ENCODE measurements at regions not wholly inside any gene's neighbourhood (a gene's known extent, or its start where the extent isn't known, plus 50 kb on each side); places are given as distances from the start of the nearest gene placed in this dataset.

DNA sequence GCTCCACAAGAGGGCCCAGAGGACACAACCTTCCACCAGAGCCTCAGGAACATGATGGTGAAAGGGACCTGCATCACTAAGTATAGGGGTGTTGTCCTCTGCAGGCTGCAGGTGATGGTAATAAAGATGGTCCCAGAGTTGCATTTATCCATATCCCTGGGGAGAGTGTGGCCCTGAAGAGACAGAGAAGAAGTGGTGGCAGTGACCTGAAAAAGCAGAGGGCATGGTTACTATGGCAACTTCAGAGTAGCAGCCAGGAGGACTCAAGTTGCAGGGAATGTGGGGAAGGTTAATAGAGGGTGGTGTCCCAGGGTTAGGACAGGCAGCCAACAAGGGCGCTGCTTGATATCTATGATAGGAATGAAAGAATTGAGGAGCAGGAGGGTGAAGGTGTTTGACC is 57.1 kb downstream of the HLA-A start:
- H3K9me3 ChIP-seq (ENCODE audit: control insufficient read depth in 2 of 2, insufficient read depth in 1 of 2, low read depth in 1 of 2, low read length in 1 of 2): no peaks in the 10 kb centered on the region
- H3K27me3 ChIP-seq (ENCODE audit: control insufficient read depth in 1 of 2, insufficient read depth in 2 of 2, low read length in 2 of 2): no peaks in the 10 kb centered on the region
- no peaks in the 10 kb centered on the region for H3K4me1 ChIP-seq (ENCODE audit: control insufficient read depth in 2 of 2, insufficient read depth in 2 of 2, low read length in 1 of 2)
- no peak overlapping the region for H3K4me3 ChIP-seq (ENCODE audit: low read depth in 1 of 2, low read length in 2 of 2)
- no peaks in the 10 kb centered on the region for H3K36me3 ChIP-seq (ENCODE audit: control insufficient read depth in 2 of 2, insufficient read depth in 2 of 2, low read length in 1 of 2)
- no peak overlapping the region for H3K27ac ChIP-seq (ENCODE audit: low read depth in 2 of 2, low read length in 1 of 2)
- WGBS, 2 donors: 53 to 76% methylated on average over 1 of the region's 1 CpG

DNA sequence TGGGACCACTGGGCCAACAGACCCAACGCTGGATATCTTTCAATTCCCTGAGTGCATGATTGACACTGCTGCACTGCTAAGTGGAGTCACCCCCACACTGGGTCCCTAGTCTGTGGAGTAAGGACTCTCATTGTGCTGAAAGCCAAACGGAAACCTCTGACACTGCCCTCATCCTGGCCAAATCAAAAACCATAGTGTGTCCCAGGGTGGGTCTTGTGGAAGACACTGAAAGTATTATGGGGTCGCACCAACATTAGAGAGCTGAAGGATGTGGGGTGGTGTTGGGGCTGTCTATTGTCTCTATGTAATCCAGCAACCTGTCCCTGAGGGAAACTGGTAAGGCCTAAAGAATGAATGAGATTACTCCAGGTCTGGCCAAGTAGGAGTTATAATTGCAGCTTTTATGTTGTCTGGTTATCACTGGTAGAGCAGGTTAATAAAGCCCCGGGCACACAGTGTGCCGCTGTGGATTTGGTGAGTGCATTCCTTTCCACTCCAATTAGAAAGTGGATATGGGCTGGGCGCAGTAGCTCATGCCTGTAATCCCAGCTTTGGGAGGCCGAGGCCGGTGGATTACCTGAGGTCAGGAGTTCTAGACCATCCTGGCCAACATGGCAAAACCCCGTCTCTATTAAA is 57.9 kb downstream of the HLA-A start:
- H3K4me1 ChIP-seq (ENCODE audit: control insufficient read depth in 2 of 2, insufficient read depth in 2 of 2, low read length in 1 of 2): no peaks in the 10 kb centered on the region
- no peak overlapping the region for H3K4me3 ChIP-seq (ENCODE audit: low read depth in 1 of 2, low read length in 2 of 2)
- no peaks in the 10 kb centered on the region for H3K27me3 ChIP-seq (ENCODE audit: control insufficient read depth in 1 of 2, insufficient read depth in 2 of 2, low read length in 2 of 2)
- no peak overlapping the region for H3K27ac ChIP-seq (ENCODE audit: low read depth in 2 of 2, low read length in 1 of 2)
- no peaks in the 10 kb centered on the region for H3K36me3 ChIP-seq (ENCODE audit: control insufficient read depth in 2 of 2, insufficient read depth in 2 of 2, low read length in 1 of 2)
- no peaks in the 10 kb centered on the region for H3K9me3 ChIP-seq (ENCODE audit: control insufficient read depth in 2 of 2, insufficient read depth in 1 of 2, low read depth in 1 of 2, low read length in 1 of 2)
- 61 to 79% methylated on average over 9 of the region's 9 CpGs for WGBS, 2 donors

DNA sequence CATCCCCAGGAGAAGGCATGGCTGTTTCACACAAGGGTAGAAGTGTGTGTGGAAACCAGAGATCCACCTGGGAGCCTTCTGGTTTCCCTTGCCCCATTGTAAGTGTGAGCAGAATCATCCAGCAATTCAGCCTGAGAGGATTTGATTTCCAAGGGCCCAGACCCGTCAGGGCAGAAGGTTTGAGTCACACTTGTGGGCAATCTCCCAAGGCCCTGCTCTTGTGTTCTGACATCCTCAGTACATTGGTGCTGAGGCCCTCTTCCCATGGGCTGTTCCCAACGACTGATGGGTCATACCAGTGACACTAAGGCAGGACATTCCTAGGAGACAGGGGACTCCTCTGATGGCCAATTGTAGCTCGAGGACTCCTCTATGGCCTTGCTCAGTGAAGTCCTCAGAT is 58.2 kb upstream of the POLR1H start:
- peaks cover 0 to 8% of the 10 kb centered on the region in 2 donors for H3K27me3 ChIP-seq (ENCODE audit: control insufficient read depth in 1 of 2, insufficient read depth in 2 of 2, low read length in 2 of 2)
- no peak overlapping the region for H3K4me3 ChIP-seq (ENCODE audit: low read depth in 1 of 2, low read length in 2 of 2)
- peaks cover 7 to 11% of the 10 kb centered on the region in 2 donors for H3K4me1 ChIP-seq (ENCODE audit: control insufficient read depth in 2 of 2, insufficient read depth in 2 of 2, low read length in 1 of 2)
- no peak overlapping the region for H3K27ac ChIP-seq (ENCODE audit: low read depth in 2 of 2, low read length in 1 of 2)
- H3K36me3 ChIP-seq (ENCODE audit: control insufficient read depth in 2 of 2, insufficient read depth in 2 of 2, low read length in 1 of 2): no peaks in the 10 kb centered on the region
- H3K9me3 ChIP-seq (ENCODE audit: control insufficient read depth in 2 of 2, insufficient read depth in 1 of 2, low read depth in 1 of 2, low read length in 1 of 2): no peaks in the 10 kb centered on the region
- WGBS, 2 donors: 46 to 54% methylated on average over 3 of the region's 3 CpGs

DNA sequence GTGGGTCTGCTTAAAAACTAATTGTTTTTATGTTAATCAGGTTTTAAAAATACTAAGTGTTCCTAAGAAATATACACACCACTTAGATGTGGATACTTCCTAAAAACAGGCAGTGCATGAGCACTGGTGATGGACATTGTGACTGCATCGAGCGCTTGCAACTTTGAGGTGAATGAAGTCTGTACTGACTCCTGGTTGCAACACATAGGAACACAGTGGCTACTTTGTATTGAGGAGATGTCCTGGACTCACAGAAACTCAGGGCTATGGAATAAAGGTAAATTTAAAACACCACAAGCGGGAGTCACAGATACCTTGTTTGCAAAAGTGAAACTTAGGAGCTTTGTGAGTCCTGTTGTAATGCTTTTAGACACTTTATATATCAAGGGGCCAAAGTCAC is 55.6 kb upstream of the POLR1H start:
- peaks cover 0 to 8% of the 10 kb centered on the region in 2 donors for H3K27me3 ChIP-seq (ENCODE audit: control insufficient read depth in 1 of 2, insufficient read depth in 2 of 2, low read length in 2 of 2)
- H3K27ac ChIP-seq (ENCODE audit: low read depth in 2 of 2, low read length in 1 of 2): no peak overlapping the region
- H3K36me3 ChIP-seq (ENCODE audit: control insufficient read depth in 2 of 2, insufficient read depth in 2 of 2, low read length in 1 of 2): no peaks in the 10 kb centered on the region
- H3K9me3 ChIP-seq (ENCODE audit: control insufficient read depth in 2 of 2, insufficient read depth in 1 of 2, low read depth in 1 of 2, low read length in 1 of 2): no peaks in the 10 kb centered on the region
- WGBS, 2 donors: 91 to 96% methylated on average over 3 of the region's 3 CpGs
- peaks cover 7 to 11% of the 10 kb centered on the region in 2 donors for H3K4me1 ChIP-seq (ENCODE audit: control insufficient read depth in 2 of 2, insufficient read depth in 2 of 2, low read length in 1 of 2)
- H3K4me3 ChIP-seq (ENCODE audit: low read depth in 1 of 2, low read length in 2 of 2): no peak overlapping the region

DNA sequence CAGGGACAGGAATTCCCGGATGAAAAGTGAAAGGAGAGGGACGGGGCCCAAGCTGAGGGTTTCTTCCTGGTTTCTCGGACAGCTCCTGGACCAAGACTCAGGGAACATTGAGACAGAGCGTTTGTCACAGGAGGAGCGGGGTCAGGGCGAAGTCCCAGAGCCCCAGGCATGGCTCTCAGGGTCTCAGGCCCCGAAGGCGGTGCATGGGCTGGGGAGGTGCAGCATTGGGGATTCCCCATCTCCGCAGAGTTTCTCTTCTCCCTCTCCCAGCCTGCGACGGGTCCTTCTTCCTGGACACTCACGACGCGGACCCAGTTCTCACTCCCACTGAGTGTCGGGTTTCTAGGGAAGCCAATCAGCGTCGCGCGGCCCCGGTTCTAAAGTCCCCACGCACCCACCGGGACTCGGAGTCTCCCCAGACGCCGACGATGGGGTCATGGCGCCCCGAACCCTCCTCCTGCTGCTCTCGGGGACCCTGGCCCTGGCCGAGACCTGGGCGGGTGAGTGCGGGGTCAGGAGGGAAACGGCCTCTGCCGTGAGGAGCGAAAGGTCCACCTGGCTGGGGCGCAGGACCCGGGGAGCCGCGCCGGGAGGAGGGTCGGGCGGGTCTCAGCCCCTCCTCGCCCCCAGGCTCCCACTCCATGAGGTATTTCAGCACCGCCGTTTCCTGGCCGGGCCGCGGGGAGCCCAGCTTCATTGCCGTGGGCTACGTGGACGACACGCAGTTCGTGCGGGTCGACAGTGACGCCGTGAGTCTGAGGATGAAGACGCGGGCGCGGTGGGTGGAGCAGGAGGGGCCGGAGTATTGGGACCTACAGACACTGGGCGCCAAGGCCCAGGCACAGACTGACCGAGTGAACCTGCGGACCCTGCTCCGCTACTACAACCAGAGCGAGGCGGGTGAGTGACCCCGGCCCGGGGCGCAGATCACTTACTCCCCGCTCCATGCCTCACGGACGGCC is 54.6 kb upstream of the POLR1H start:
- H3K9me3 ChIP-seq (ENCODE audit: control insufficient read depth in 2 of 2, insufficient read depth in 1 of 2, low read depth in 1 of 2, low read length in 1 of 2): no peaks in the 10 kb centered on the region
- H3K27me3 ChIP-seq (ENCODE audit: control insufficient read depth in 1 of 2, insufficient read depth in 2 of 2, low read length in 2 of 2): peaks cover 0 to 8% of the 10 kb centered on the region in 2 donors

DNA sequence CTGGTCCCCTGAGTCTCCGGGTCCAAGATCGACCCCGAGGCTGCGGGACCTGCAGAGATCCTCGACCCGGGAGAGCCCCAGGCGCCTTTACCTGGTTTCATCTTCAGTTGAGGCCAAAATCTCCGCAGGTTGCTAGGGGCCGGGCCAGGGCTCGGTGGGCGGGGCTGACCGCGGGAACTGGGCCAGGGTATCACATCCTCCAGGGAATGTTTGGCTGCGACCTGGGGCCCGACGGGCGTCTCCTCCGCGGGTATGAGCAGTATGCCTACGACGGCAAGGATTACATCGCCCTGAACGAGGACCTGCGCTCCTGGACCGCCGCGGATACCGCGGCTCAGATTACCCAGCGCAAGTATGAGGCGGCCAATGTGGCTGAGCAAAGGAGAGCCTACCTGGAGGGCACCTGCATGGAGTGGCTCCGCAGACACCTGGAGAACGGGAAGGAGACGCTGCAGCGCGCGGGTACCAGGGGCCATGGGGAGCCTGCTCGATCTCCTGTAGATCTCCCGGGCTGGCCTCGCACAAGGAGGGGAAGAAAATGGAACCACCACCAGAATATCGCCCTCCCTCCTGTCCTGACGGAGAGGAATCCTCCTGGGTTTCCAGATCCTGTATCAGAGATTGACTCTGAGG is 53.8 kb upstream of the POLR1H start:
- peak overlapping the region; percentile 35 to 49 for H3K4me3 ChIP-seq (ENCODE audit: low read depth in 1 of 2, low read length in 2 of 2)
- H3K27ac ChIP-seq (ENCODE audit: low read depth in 2 of 2, low read length in 1 of 2): no peak overlapping the region
- H3K9me3 ChIP-seq (ENCODE audit: control insufficient read depth in 2 of 2, insufficient read depth in 1 of 2, low read depth in 1 of 2, low read length in 1 of 2): no peaks in the 10 kb centered on the region
- WGBS, 2 donors: 6% methylated on average over 42 of the region's 42 CpGs
- H3K27me3 ChIP-seq (ENCODE audit: control insufficient read depth in 1 of 2, insufficient read depth in 2 of 2, low read length in 2 of 2): peaks cover 0 to 8% of the 10 kb centered on the region in 2 donors
- H3K4me1 ChIP-seq (ENCODE audit: control insufficient read depth in 2 of 2, insufficient read depth in 2 of 2, low read length in 1 of 2): peaks cover 7 to 11% of the 10 kb centered on the region in 2 donors
- no peaks in the 10 kb centered on the region for H3K36me3 ChIP-seq (ENCODE audit: control insufficient read depth in 2 of 2, insufficient read depth in 2 of 2, low read length in 1 of 2)

More for the DNA sequence above, 54.6 kb upstream of the POLR1H start:
- WGBS, 2 donors: 4% methylated on average over 70 to 74 of the region's 74 CpGs
- peak overlapping the region; percentile 35 to 49 for H3K4me3 ChIP-seq (ENCODE audit: low read depth in 1 of 2, low read length in 2 of 2)
- H3K4me1 ChIP-seq (ENCODE audit: control insufficient read depth in 2 of 2, insufficient read depth in 2 of 2, low read length in 1 of 2): peaks cover 7 to 11% of the 10 kb centered on the region in 2 donors
- peak overlapping the region in 1 of 2 donors; percentile 36 for H3K27ac ChIP-seq (ENCODE audit: low read depth in 2 of 2, low read length in 1 of 2)
- no peaks in the 10 kb centered on the region for H3K36me3 ChIP-seq (ENCODE audit: control insufficient read depth in 2 of 2, insufficient read depth in 2 of 2, low read length in 1 of 2)

DNA sequence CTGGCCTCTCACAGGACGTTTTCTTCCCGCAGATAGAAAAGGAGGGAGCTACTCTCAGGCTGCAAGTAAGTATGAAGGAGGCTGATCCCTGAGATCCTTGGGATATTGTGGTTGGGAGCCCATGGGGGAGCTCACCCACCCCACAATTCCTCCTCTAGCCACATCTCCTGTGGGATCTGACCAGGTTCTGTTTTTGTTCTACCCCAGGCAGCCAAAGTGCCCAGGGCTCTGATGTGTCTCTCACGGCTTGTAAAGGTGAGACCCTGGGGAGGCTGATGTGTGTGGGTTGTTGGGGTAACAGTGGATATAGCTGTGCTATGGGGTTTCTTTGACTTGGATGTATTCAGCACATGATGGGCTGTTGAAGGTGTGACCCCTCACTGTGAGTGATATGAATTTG is 52.0 kb upstream of the POLR1H start:
- Histone ChIP-seq H3K4me3 (ENCODE audit: low read depth in 1 of 2, low read length in 2 of 2) (no peak overlapping the region), H3K27ac (ENCODE audit: low read depth in 2 of 2, low read length in 1 of 2) (no peak overlapping the region), H3K4me1 (ENCODE audit: control insufficient read depth in 2 of 2, insufficient read depth in 2 of 2, low read length in 1 of 2) (peaks cover 7 to 11% of the 10 kb centered on the region in 2 donors), H3K36me3 (ENCODE audit: control insufficient read depth in 2 of 2, insufficient read depth in 2 of 2, low read length in 1 of 2) (no peaks in the 10 kb centered on the region), H3K9me3 (ENCODE audit: control insufficient read depth in 2 of 2, insufficient read depth in 1 of 2, low read depth in 1 of 2, low read length in 1 of 2) (no peaks in the 10 kb centered on the region), H3K27me3 (ENCODE audit: control insufficient read depth in 1 of 2, insufficient read depth in 2 of 2, low read length in 2 of 2) (peaks cover 0 to 8% of the 10 kb centered on the region in 2 donors)
- 92 to 95% methylated on average over 3 of the region's 3 CpGs for WGBS, 2 donors

Measured in esophagus (tissue), 2 donors.